ENCODE measurements at regions not wholly inside any gene's neighbourhood (a gene's known extent, or its start where the extent isn't known, plus 50 kb on each side); places are given as distances from the start of the nearest gene placed in this dataset.

- Histone ChIP-seq H3K4me1 (ENCODE audit: low read length) (no peaks in the 10 kb centered on the region), H3K4me2 (ENCODE audit: low read depth, low read length) (no peak overlapping the region), H3K27me3 (replicated peaks; ENCODE audit: insufficient read depth, low read length) (no peaks in the 10 kb centered on the region), H3K4me3 (ENCODE audit: low read length) (no peak overlapping the region), H3F3A (ENCODE audit: insufficient read depth, low read length) (no peaks in the 10 kb centered on the region), H3K9me3 (replicated peaks; ENCODE audit: insufficient read depth, low read length) (no peaks in the 10 kb centered on the region), H3K27ac (ENCODE audit: low read length) (no peak overlapping the region), H3K36me3 (replicated peaks; ENCODE audit: insufficient read depth, low read length) (no peaks in the 10 kb centered on the region), H2AFZ (ENCODE audit: low read length) (no peak overlapping the region), H4K20me1 (ENCODE audit: insufficient read depth, low read length) (no peaks in the 10 kb centered on the region), H3K9ac (ENCODE audit: low read length) (no peak overlapping the region), H3K79me2 (ENCODE audit: low read length) (no peaks in the 10 kb centered on the region), H3K9me2 (replicated peaks; ENCODE audit: insufficient read depth, low read length) (no peaks in the 10 kb centered on the region)
- DNase-seq = no peak
- TF ChIP-seq, protein P1, sequence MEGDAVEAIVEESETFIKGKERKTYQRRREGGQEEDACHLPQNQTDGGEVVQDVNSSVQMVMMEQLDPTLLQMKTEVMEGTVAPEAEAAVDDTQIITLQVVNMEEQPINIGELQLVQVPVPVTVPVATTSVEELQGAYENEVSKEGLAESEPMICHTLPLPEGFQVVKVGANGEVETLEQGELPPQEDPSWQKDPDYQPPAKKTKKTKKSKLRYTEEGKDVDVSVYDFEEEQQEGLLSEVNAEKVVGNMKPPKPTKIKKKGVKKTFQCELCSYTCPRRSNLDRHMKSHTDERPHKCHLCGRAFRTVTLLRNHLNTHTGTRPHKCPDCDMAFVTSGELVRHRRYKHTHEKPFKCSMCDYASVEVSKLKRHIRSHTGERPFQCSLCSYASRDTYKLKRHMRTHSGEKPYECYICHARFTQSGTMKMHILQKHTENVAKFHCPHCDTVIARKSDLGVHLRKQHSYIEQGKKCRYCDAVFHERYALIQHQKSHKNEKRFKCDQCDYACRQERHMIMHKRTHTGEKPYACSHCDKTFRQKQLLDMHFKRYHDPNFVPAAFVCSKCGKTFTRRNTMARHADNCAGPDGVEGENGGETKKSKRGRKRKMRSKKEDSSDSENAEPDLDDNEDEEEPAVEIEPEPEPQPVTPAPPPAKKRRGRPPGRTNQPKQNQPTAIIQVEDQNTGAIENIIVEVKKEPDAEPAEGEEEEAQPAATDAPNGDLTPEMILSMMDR (IDR thresholded peaks at IDR 0.05; ENCODE audit: low read length) = no peak
Observed at GRCh38 chr7:121480058-121480457, 84.0 kb upstream of the FAM3C start.

- H3K9me3 ChIP-seq (replicated peaks; ENCODE audit: insufficient read depth, low read length) = no peaks in the 10 kb centered on the region
- H3K4me3 ChIP-seq (ENCODE audit: low read length) = no peak overlapping the region
- no peaks in the 10 kb centered on the region for H3F3A ChIP-seq (ENCODE audit: insufficient read depth, low read length)
- no peak overlapping the region for H3K9ac ChIP-seq (ENCODE audit: low read length)
- no peaks in the 10 kb centered on the region for H3K36me3 ChIP-seq (replicated peaks; ENCODE audit: insufficient read depth, low read length)
- H3K79me2 ChIP-seq (ENCODE audit: low read length) = no peaks in the 10 kb centered on the region
- no peaks in the 10 kb centered on the region for H3K4me1 ChIP-seq (ENCODE audit: low read length)
- no peaks in the 10 kb centered on the region for H4K20me1 ChIP-seq (ENCODE audit: insufficient read depth, low read length)
- TF ChIP-seq EZH2 (optimal IDR thresholded peaks at IDR 0.05; ENCODE audit: low read depth, low read length) (no peak), EZH2phosphoT487 (IDR thresholded peaks at IDR 0.05; ENCODE audit: low read length) (no peak)
- TF ChIP-seq, protein P1 (IDR thresholded peaks at IDR 0.05; ENCODE audit: low read length) = no peak
- H3K27me3 ChIP-seq (replicated peaks; ENCODE audit: insufficient read depth, low read length) = no peaks in the 10 kb centered on the region
- H3K4me2 ChIP-seq (ENCODE audit: low read depth, low read length) = no peak overlapping the region
- H3K27ac ChIP-seq (ENCODE audit: low read length) = no peak overlapping the region
- DNase-seq = no peak
- no peak overlapping the region for H2AFZ ChIP-seq (ENCODE audit: low read length)
- H3K9me2 ChIP-seq (replicated peaks; ENCODE audit: insufficient read depth, low read length) = no peaks in the 10 kb centered on the region
Observed at GRCh38 chr7:121479466-121479865, 83.4 kb upstream of the FAM3C start.

DNA sequence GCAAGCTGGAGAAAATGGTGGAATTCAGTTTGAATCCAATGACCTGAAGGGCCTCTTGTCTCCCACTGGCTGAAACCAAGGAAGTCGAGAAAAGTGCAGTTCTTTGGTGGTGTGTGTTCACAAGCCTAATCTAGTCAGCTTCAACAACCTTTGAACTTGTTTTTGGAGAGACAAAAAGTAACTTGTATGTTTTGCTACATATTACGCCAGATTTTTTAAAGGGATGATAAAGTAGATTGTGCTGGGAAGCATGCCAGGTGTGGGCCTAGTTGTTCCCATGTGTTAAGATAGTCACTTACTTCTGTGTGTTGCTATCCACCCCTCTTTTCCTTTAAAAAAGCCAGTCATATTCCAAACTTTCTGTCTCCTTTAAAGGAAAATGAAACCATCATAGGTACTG, 79.7 kb upstream of the FAM3C start:
- Histone ChIP-seq H3K9me3 (replicated peaks; ENCODE audit: insufficient read depth, low read length) (no peaks in the 10 kb centered on the region), H3K9ac (ENCODE audit: low read length) (no peak overlapping the region), H3K9me2 (replicated peaks; ENCODE audit: insufficient read depth, low read length) (no peaks in the 10 kb centered on the region), H3K36me3 (replicated peaks; ENCODE audit: insufficient read depth, low read length) (no peaks in the 10 kb centered on the region), H3K4me2 (ENCODE audit: low read depth, low read length) (no peak overlapping the region), H3K4me1 (ENCODE audit: low read length) (no peaks in the 10 kb centered on the region), H2AFZ (ENCODE audit: low read length) (no peak overlapping the region), H4K20me1 (ENCODE audit: insufficient read depth, low read length) (no peaks in the 10 kb centered on the region), H3F3A (ENCODE audit: insufficient read depth, low read length) (no peaks in the 10 kb centered on the region), H3K27me3 (replicated peaks; ENCODE audit: insufficient read depth, low read length) (no peaks in the 10 kb centered on the region), H3K27ac (ENCODE audit: low read length) (no peak overlapping the region), H3K79me2 (ENCODE audit: low read length) (no peaks in the 10 kb centered on the region), H3K4me3 (ENCODE audit: low read length) (no peak overlapping the region)
- DNase-seq = no peak
- TF ChIP-seq EZH2phosphoT487 (IDR thresholded peaks at IDR 0.05; ENCODE audit: low read length) = no peak
- TF ChIP-seq EZH2 (optimal IDR thresholded peaks at IDR 0.05; ENCODE audit: low read depth, low read length) = no peak
- TF ChIP-seq, protein P1 (IDR thresholded peaks at IDR 0.05; ENCODE audit: low read length) = no peak

GRCh38 chr7:121474301-121474673, 78.2 kb upstream of the FAM3C start:
- Histone ChIP-seq H2AFZ (ENCODE audit: low read length) (no peak overlapping the region), H3K4me2 (ENCODE audit: low read depth, low read length) (no peak overlapping the region), H3K27me3 (replicated peaks; ENCODE audit: insufficient read depth, low read length) (no peaks in the 10 kb centered on the region), H3K4me1 (ENCODE audit: low read length) (no peaks in the 10 kb centered on the region), H3K79me2 (ENCODE audit: low read length) (no peaks in the 10 kb centered on the region), H4K20me1 (ENCODE audit: insufficient read depth, low read length) (no peaks in the 10 kb centered on the region), H3K9me3 (replicated peaks; ENCODE audit: insufficient read depth, low read length) (no peaks in the 10 kb centered on the region), H3K4me3 (ENCODE audit: low read length) (no peak overlapping the region), H3K9me2 (replicated peaks; ENCODE audit: insufficient read depth, low read length) (no peaks in the 10 kb centered on the region), H3F3A (ENCODE audit: insufficient read depth, low read length) (no peaks in the 10 kb centered on the region), H3K27ac (ENCODE audit: low read length) (no peak overlapping the region), H3K9ac (ENCODE audit: low read length) (no peak overlapping the region), H3K36me3 (replicated peaks; ENCODE audit: insufficient read depth, low read length) (no peaks in the 10 kb centered on the region)
- no peak for DNase-seq
- TF ChIP-seq, protein P1 (IDR thresholded peaks at IDR 0.05; ENCODE audit: low read length) = no peak
- TF ChIP-seq EZH2 (optimal IDR thresholded peaks at IDR 0.05; ENCODE audit: low read depth, low read length) (no peak), EZH2phosphoT487 (IDR thresholded peaks at IDR 0.05; ENCODE audit: low read length) (no peak)

All from MM.1S (cell line).